ENCODE measurements at regions not wholly inside any gene's neighbourhood (a gene's known extent, or its start where the extent isn't known, plus 50 kb on each side); places are given as distances from the start of the nearest gene placed in this dataset.

- TF ChIP-seq CTCF (IDR thresholded peaks at IDR 0.05 in 4 of 5, conservative IDR thresholded peaks at IDR 0.05 in 1 of 5) (no peak), POLR2A (IDR thresholded peaks at IDR 0.05) (no peak)
Measured at GRCh38 chr12:68435299-68435637, 103.1 kb upstream of the MDM1 start.
